WERI-Rb-1 (cell line): ENCODE measurements at regions not wholly inside any gene's neighbourhood (a gene's known extent, or its start where the extent isn't known, plus 50 kb on each side); places are given as distances from the start of the nearest gene placed in this dataset.

Experiments
- DNase-seq: peaks from one replicate; pipeline ENCODE4 v3.0.0-alpha.2; 2020
- H3K27ac ChIP-seq: fragments of 250-450 bp; sonication (Bioruptor Pico); 2 replicates; pipeline ENCODE4 v1.5.1; 2020; ENCODE audit warnings: mild to moderate bottlenecking, moderate library complexity
- H3K27me3 ChIP-seq: fragments of 250-450 bp; sonication (Bioruptor Pico); 2 replicates; pipeline ENCODE4 v1.5.1; 2021; ENCODE audit warnings: mild to moderate bottlenecking, low read depth, moderate library complexity; ENCODE audit not compliant: insufficient read depth, severe bottlenecking
- H3K36me3 ChIP-seq: fragments of 250-450 bp; sonication (Bioruptor Pico); 2 replicates; pipeline ENCODE4 v1.5.1; 2020; ENCODE audit warnings: mild to moderate bottlenecking, moderate library complexity
- H3K4me3 ChIP-seq: 2 replicates; pipeline ENCODE4 v1.5.1; 2011; ENCODE audit warnings: low read depth, mild to moderate bottlenecking, control low read depth, low read length
- H3K9me3 ChIP-seq: fragments of 250-450 bp; sonication (Bioruptor Pico); 2 replicates; pipeline ENCODE4 v1.5.1; 2021; ENCODE audit warnings: mild to moderate bottlenecking, moderate library complexity; ENCODE audit not compliant: severe bottlenecking
- TF ChIP-seq, protein P1 (sequence below): IDR thresholded peaks from 2 replicates; pipeline ENCODE4 v1.5.1; 2011; ENCODE audit warnings: low read depth, mild to moderate bottlenecking, control low read depth, inconsistent platforms, low read length

DNA sequence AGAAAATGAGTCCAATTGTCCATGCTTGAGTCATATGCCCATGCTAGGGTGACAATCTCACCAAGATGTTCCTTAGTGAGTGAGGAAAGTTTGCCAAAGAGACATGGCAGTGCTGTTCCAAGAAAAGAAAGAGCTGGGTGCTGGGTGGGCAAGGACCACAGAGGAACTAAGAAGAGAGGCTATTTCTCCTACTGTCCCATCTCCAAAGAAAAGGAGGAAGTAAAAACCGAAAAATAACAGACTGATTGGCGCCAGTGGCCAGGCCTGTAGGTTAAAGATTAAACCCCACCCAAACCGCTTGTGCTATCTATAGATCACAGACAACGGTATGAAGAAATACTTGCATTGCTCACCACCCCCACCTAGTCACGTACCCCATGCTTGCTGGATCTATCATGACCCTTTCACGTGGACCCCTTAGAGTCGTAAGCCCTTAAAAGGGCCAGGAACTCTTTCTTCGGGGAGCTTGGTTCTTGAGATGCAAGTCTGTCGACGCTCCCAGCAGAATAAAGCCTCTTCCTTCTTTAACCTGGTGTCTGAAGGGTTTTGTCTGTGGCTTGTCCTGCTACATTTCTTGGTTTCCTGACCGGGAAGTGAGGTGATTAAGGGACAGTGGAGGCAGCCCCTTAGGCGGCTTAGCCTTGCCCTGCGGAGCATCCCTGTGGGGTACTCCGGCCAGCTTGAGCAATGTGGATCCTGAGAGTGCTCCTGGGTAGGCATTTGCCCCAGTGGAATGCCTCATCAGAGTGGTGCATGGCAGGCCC, 606.5 kb downstream of the UQCRFS1 start:
- no peak for DNase-seq
- peaks cover 11% of the 10 kb centered on the region for H3K9me3 ChIP-seq
- no peaks in the 10 kb centered on the region for H3K36me3 ChIP-seq
- H3K4me3 ChIP-seq = no peak overlapping the region
- no peak overlapping the region for H3K27ac ChIP-seq
- peaks cover 80% of the 10 kb centered on the region for H3K27me3 ChIP-seq
- TF ChIP-seq, protein P1, sequence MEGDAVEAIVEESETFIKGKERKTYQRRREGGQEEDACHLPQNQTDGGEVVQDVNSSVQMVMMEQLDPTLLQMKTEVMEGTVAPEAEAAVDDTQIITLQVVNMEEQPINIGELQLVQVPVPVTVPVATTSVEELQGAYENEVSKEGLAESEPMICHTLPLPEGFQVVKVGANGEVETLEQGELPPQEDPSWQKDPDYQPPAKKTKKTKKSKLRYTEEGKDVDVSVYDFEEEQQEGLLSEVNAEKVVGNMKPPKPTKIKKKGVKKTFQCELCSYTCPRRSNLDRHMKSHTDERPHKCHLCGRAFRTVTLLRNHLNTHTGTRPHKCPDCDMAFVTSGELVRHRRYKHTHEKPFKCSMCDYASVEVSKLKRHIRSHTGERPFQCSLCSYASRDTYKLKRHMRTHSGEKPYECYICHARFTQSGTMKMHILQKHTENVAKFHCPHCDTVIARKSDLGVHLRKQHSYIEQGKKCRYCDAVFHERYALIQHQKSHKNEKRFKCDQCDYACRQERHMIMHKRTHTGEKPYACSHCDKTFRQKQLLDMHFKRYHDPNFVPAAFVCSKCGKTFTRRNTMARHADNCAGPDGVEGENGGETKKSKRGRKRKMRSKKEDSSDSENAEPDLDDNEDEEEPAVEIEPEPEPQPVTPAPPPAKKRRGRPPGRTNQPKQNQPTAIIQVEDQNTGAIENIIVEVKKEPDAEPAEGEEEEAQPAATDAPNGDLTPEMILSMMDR = no peak

DNA sequence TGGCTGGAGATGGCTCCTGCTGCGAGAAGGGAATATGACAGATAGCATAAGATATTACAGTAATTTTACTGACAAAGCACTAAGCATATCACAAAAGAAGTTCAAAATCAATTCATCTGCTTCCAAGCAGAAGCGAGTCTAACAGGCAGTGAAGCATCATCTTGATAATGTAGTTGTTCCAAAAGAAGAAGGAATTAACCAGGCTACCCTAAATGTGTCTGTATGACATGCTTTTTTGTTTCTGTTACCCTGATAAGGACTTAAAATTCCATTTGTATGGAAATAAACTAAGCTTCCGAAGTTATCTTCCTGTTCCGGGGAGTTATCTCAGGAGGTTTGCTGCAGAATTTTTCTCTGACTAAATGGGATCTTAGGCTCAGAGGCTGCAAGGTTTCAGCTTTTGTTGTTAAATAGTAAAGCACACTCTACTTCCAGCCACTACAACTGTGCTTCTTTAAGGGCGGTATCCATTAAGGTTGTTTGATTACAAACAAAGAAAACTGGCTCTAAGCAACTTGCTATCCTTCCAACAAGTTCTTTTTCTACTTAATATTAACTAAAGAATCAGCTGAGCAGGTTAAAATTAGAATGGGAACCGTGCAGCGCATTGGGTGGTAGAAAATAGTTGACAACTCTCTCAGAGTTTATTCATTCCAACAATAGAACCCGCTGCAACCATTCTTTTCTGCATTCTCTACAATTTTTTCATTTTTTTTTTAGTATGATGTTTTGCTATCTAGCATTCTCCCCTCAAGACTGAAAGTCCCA, 607.3 kb downstream of the UQCRFS1 start:
- no peak overlapping the region for H3K27ac ChIP-seq
- no peak for DNase-seq
- no peak overlapping the region for H3K4me3 ChIP-seq
- no peaks in the 10 kb centered on the region for H3K36me3 ChIP-seq
- TF ChIP-seq, protein P1 = no peak
- peaks cover 80% of the 10 kb centered on the region for H3K27me3 ChIP-seq
- H3K9me3 ChIP-seq = peaks cover 11% of the 10 kb centered on the region

DNA sequence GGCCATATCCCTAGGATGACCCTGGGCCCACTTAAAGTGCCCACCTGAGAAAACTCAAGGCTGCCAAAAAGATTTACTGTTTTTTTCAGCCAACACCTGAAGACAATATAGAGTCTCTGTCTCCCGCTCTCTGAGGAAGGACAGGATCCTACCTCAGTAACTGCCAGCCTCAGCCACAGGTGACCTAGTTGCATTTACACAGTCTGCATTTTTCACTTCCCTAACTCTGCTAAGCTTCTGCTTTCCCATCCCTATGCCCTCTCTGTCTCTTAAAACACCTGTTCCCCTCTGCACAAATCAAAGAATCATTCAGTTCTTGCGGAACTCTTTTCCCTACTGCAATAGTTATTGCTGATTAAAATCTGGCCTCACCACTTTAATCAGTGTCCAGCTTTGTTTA, 609.5 kb downstream of the UQCRFS1 start:
- Histone ChIP-seq H3K9me3 (peaks cover 11% of the 10 kb centered on the region), H3K27me3 (peaks cover 89% of the 10 kb centered on the region), H3K4me3 (no peak overlapping the region), H3K27ac (no peak overlapping the region), H3K36me3 (no peaks in the 10 kb centered on the region)
- TF ChIP-seq, protein P1 = no peak
- no peak for DNase-seq

DNA sequence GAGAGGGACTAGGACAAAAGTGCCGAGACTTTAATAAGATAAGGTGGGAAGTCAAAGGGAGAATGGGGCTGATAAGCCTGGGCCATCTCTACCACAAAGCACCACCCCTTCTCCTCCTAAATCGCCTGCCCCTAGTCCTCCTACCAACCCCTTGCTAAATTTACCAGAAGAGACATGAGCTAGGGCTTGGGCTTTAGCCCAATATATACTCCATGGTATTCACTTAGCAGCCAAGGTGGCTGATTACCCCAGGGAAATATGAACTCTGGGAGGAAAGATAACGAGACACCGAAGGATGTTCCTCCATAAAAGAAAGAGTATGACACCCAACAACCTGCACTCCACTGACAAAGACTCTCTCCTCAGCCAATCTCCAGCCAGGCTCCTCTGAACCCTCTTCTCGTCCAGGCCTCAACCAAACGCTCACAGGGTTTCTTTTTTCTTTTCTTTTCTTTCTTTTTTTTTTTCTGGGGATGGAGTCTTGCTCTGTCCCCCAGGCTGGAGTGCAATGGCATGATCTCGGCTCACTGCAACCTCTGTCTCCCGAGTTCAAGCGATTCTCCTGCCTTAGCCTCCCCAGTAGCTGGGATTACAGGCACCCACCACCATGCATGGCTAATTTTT, 610.2 kb downstream of the UQCRFS1 start:
- H3K4me3 ChIP-seq = no peak overlapping the region
- DNase-seq = no peak
- no peaks in the 10 kb centered on the region for H3K36me3 ChIP-seq
- TF ChIP-seq, protein P1 = no peak
- H3K9me3 ChIP-seq = peaks cover 11% of the 10 kb centered on the region
- no peak overlapping the region for H3K27ac ChIP-seq
- H3K27me3 ChIP-seq = peaks cover 90% of the 10 kb centered on the region

DNA sequence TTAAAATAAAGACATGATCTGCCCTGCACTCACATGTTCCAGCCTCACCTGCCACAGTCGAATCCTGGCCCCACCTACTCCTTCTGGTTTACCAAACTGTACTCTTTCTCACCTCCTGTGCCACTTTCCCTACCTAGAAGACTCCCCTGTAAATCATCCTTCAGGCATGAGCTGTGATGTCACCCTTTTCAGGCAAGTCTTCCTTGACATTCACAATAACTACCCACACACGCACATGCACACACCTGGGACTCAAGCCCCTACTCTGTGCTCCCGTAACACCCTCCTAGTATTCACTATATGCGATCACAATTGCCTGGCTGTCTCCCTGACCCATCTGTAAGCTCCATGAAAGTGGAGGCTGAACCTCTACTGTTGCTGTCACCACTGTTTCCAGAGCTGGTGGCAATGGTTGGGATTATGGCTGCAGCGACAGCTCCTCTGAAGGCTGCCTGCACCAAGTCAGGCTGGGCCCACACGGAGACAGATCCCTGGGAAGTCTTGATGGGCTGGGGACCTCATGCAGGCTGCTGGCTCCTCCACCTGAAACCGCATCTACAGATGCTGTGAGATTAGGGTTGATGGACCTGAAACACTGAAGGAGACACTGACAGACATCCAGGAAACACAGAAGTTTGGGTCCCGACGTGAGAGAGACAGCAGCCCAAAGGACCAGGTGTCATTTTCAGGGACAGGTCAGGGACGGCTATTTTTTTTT, 611.1 kb downstream of the UQCRFS1 start:
- Histone ChIP-seq H3K27ac (no peak overlapping the region), H3K9me3 (peaks cover 8% of the 10 kb centered on the region), H3K4me3 (no peak overlapping the region), H3K27me3 (peaks cover 91% of the 10 kb centered on the region), H3K36me3 (no peaks in the 10 kb centered on the region)
- TF ChIP-seq, protein P1 = no peak
- no peak for DNase-seq
